ENCODE measurements at regions not wholly inside any gene's neighbourhood (a gene's known extent, or its start where the extent isn't known, plus 50 kb on each side); places are given as distances from the start of the nearest gene placed in this dataset.

DNA sequence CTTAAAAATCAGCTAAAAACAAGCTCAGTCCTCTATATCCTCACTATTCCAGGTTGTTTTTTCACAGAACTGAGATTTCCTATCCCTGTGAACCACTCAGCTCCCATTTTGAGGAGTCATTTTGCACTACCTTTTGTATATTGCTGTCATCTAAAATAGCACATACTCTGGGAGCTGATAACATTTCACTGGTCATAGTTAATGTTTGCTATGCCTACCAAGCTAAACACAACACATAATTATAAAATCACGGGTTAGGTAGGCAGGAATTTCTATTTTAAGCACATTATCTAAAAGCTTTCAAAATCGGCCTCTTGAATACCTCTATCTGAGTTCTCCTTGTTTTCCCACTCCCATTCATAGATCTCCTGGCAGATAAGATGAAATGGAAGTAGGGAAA lies 882.0 kb upstream of the INTU start:
- no peak for DNase-seq (ENCODE audit: low read depth)
- no peak overlapping the region for H3K4me3 ChIP-seq (ENCODE audit: low read depth, low read length)
- TF ChIP-seq, protein P1, sequence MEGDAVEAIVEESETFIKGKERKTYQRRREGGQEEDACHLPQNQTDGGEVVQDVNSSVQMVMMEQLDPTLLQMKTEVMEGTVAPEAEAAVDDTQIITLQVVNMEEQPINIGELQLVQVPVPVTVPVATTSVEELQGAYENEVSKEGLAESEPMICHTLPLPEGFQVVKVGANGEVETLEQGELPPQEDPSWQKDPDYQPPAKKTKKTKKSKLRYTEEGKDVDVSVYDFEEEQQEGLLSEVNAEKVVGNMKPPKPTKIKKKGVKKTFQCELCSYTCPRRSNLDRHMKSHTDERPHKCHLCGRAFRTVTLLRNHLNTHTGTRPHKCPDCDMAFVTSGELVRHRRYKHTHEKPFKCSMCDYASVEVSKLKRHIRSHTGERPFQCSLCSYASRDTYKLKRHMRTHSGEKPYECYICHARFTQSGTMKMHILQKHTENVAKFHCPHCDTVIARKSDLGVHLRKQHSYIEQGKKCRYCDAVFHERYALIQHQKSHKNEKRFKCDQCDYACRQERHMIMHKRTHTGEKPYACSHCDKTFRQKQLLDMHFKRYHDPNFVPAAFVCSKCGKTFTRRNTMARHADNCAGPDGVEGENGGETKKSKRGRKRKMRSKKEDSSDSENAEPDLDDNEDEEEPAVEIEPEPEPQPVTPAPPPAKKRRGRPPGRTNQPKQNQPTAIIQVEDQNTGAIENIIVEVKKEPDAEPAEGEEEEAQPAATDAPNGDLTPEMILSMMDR (IDR thresholded peaks at IDR 0.05; ENCODE audit: insufficient read depth, low read depth, low read length, missing control alignments) = no peak

DNA sequence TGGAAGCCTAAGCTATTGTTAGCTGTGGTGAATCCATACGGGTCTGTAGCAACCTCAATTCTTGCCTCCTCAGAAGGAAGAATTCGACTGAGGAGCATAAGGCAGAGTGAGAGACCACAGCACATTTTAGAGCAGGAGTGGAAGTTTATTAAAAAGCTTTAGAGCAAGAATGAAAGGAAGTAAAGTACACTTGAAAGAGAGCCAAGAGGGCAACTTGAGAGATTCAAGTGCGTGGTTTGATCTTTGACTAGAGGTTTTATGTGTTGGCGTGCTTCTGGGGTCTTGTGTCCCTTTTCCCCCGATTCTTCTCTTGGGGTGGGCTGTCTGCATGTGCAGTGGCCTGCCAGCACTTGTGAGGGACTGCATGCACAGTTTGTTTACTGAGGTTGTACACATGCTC lies 880.6 kb upstream of the INTU start:
- no peak for DNase-seq (ENCODE audit: low read depth)
- H3K4me3 ChIP-seq (ENCODE audit: low read depth, low read length) = no peak overlapping the region
- TF ChIP-seq, protein P1 (IDR thresholded peaks at IDR 0.05; ENCODE audit: insufficient read depth, low read depth, low read length, missing control alignments) = no peak

DNA sequence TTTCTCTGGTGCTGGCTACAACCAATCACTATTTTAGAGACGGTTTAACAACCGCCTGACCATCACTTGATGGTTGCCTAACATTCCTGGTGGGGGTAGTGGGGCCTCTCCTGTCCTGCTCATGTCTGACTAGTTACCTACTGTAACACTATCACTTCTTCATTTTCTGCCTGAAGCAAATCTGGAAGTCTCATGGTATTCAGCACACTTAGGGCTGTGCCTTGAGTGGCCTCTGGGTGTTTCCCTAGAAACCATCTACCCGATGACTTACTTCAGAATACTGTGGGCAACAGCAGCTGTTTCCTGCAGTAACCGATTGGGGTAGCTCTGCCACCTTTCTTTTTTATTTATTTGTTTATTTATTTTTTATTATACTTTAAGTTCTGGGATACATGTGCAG lies 880.1 kb upstream of the INTU start:
- TF ChIP-seq, protein P1 (IDR thresholded peaks at IDR 0.05; ENCODE audit: insufficient read depth, low read depth, low read length, missing control alignments) = no peak
- no peak overlapping the region for H3K4me3 ChIP-seq (ENCODE audit: low read depth, low read length)
- DNase-seq (ENCODE audit: low read depth) = no peak

DNA sequence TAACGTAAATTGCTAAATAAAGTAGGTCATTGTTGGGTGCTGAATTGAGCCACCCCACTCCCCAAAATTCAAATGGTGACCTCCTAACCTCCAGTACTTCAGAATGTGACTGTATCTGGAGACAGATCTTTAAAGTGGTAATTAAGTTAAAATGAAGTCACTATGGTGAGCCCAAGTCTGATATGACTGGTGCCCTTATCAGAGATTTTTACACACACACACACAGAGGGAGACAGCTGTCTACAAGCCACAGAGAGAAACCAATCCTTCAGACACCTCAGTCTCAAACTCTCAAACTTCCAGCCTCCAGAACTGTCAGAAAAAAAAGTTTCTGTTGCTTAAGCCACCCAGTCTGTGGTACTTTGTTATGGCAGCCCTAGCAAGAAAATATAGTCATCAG lies 879.2 kb upstream of the INTU start:
- no peak overlapping the region for H3K4me3 ChIP-seq (ENCODE audit: low read depth, low read length)
- TF ChIP-seq, protein P1 (IDR thresholded peaks at IDR 0.05; ENCODE audit: insufficient read depth, low read depth, low read length, missing control alignments) = no peak
- no peak for DNase-seq (ENCODE audit: low read depth)

DNA sequence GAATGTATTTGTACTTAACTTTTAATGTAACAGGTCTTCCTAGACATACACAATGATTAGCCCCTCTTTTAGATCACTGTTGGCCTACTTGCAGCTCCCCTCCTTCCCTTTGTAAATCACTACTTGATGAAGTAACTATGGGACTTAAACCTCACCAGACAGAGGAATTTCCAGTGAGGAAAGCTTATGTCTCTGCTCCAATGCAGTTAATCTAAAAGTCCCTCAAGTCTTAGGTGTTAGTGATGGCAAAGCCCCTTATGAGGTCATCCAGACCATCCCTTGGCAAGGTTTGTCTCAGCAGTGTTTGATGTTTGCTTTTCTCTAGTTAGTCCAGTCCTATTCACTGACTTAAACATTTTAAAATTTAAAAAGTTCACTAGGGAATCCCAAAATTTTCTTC lies 877.3 kb upstream of the INTU start:
- TF ChIP-seq, protein P1 (IDR thresholded peaks at IDR 0.05; ENCODE audit: insufficient read depth, low read depth, low read length, missing control alignments) = no peak
- H3K4me3 ChIP-seq (ENCODE audit: low read depth, low read length) = no peak overlapping the region
- DNase-seq (ENCODE audit: low read depth) = no peak

DNA sequence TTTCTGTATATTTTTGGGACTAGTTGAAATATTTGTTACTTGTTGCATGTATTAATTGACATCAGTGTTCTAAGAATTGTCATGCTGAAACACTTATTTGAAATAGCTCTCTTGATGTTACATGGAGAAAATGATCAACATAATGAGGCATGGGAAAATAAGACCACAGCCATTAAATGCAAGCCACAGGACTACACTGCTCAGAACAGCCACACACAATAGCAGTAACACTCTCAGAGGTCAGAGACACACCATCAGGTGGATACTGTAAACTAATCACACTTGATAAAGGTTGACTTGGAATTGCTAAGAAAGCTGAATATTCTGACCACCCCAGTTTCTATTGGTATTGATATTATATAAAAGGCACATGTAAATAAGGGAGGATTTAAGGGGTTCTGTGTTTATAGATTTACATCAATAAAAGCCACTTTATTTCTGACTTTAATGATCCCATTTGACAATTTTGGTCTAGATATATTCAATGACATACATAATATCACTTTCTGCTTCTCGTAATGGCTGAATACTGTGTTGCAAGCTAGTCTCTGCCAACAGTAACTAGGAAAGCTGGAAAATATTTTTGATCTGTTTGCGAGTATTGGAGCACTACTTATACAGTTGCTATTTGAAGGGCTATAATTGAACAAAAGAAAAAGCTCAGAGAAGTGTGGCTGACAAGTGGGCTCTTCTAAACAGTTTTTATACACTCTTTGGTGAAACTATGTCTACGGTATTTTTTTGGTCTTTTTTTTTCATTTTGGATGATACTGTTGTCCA lies 876.5 kb upstream of the INTU start:
- TF ChIP-seq, protein P1 (IDR thresholded peaks at IDR 0.05; ENCODE audit: insufficient read depth, low read depth, low read length, missing control alignments) = no peak
- DNase-seq (ENCODE audit: low read depth) = no peak
- no peak overlapping the region for H3K4me3 ChIP-seq (ENCODE audit: low read depth, low read length)

DNA sequence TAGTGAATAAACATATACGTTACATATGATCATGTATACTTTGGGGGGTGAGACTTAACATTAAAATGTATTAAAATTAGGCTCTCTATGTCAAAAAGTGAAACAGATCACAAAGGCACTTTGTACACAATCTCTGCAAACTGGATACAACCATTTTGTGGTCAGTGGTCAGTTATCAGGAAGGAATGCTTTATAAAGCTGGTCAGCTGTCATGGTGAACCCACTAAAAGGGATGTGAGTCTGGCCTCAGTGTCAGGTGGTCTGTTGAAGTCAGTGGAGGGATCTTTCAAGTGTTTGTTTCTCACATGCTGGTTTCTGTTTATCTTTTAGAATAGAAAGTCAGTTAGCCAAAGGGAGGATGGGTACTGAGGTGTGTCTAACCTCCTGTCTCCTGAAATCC lies 875.5 kb upstream of the INTU start:
- TF ChIP-seq, protein P1 (IDR thresholded peaks at IDR 0.05; ENCODE audit: insufficient read depth, low read depth, low read length, missing control alignments) = no peak
- DNase-seq (ENCODE audit: low read depth) = no peak
- no peak overlapping the region for H3K4me3 ChIP-seq (ENCODE audit: low read depth, low read length)

Measured in GM12865 (cell line).